HG02610 (cell line): ENCODE measurements at regions not wholly inside any gene's neighbourhood (a gene's known extent, or its start where the extent isn't known, plus 50 kb on each side); places are given as distances from the start of the nearest gene placed in this dataset.

Experiments used
- ATAC-seq: cut with Tn5 transposase; IDR thresholded peaks from one replicate; pipeline ENCODE4 v1.9.1; 2021; ENCODE audit warnings: mild to moderate bottlenecking, moderate library complexity; ENCODE audit not compliant: unreplicated experiment

- no peak for ATAC-seq
These were observed 220.7 kb downstream of the HLX start for GRCh38 chr1:221099747-221100595.

GRCh38 chr1:221100611-221101010 is 221.4 kb downstream of the HLX start:
- ATAC-seq: no peak

- ATAC-seq: no peak
These were observed 222.8 kb downstream of the HLX start for GRCh38 chr1:221101807-221102605.

- no peak for ATAC-seq
These were observed 225.4 kb downstream of the HLX start for GRCh38 chr1:221104596-221104995.

- ATAC-seq: no peak
These were observed 226.3 kb downstream of the HLX start for GRCh38 chr1:221105578-221105977.

GRCh38 chr1:221106616-221107015 is 227.4 kb downstream of the HLX start:
- ATAC-seq: no peak

GRCh38 chr1:221109930-221110329 is 230.7 kb downstream of the HLX start:
- no peak for ATAC-seq

- ATAC-seq: no peak
These were observed 237.9 kb downstream of the HLX start for GRCh38 chr1:221117133-221117532.

GRCh38 chr1:221117548-221117951 is 238.3 kb downstream of the HLX start:
- no peak for ATAC-seq

- no peak for ATAC-seq
These were observed 239.1 kb downstream of the HLX start for GRCh38 chr1:221118176-221118937.

GRCh38 chr1:221118938-221119320 is 239.7 kb downstream of the HLX start:
- ATAC-seq: no peak

GRCh38 chr1:221122501-221122900 is 243.3 kb downstream of the HLX start:
- ATAC-seq: no peak

GRCh38 chr1:221125976-221126375 is 246.7 kb downstream of the HLX start:
- no peak for ATAC-seq

- no peak for ATAC-seq
These were observed 258.4 kb downstream of the HLX start for GRCh38 chr1:221137666-221138065.

GRCh38 chr1:221138516-221138915 is 259.3 kb downstream of the HLX start:
- no peak for ATAC-seq

GRCh38 chr1:221139991-221140390 is 260.7 kb downstream of the HLX start:
- ATAC-seq: no peak

- no peak for ATAC-seq
These were observed 261.9 kb downstream of the HLX start for GRCh38 chr1:221141096-221141495.

GRCh38 chr1:221141606-221142285 is 262.5 kb downstream of the HLX start:
- ATAC-seq: no peak

- no peak for ATAC-seq
These were observed 269.4 kb downstream of the HLX start for GRCh38 chr1:221148660-221149059.

- no peak for ATAC-seq
These were observed 269.9 kb downstream of the HLX start for GRCh38 chr1:221149111-221149510.

GRCh38 chr1:221149555-221150075 is 270.4 kb downstream of the HLX start:
- ATAC-seq: no peak
